NT2/D1 (cell line): ENCODE measurements at regions not wholly inside any gene's neighbourhood (a gene's known extent, or its start where the extent isn't known, plus 50 kb on each side); places are given as distances from the start of the nearest gene placed in this dataset.

ENCODE experiments used
- YY1 ChIP-seq: IDR thresholded peaks from 2 replicates; pipeline ENCODE4 v1.6.1; 2011; ENCODE audit not compliant: insufficient read length, insufficient read depth
- ZNF274 ChIP-seq: IDR thresholded peaks from 2 replicates; pipeline ENCODE4 v1.6.1; 2011; ENCODE audit warnings: mild to moderate bottlenecking, low read depth, low read length

DNA sequence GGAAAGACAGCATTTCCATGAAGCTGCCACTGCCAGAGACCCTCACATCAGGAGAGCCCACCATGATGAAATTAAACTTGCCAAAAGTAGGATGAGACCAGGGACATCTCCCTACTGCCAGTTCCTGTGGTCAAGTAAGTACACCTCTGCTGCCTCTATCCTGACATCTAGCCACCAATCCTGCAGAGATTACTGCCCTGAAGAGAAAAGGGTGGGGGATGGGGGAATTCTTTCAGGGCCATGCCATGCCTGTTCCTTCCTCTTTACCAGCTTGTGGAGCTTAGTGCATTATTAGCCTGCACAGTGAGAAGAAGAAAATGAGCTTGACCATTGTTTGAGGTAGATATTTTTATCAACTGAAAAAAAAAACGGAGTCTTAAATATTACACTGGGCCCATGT lies 397.2 kb upstream of the CDH2 start:
- TF ChIP-seq YY1 (no peak), ZNF274 (no peak)
